Tibial nerve (tissue), 4 donors: ENCODE measurements at regions not wholly inside any gene's neighbourhood (a gene's known extent, or its start where the extent isn't known, plus 50 kb on each side); places are given as distances from the start of the nearest gene placed in this dataset.

Source experiments
- DNase-seq, 2 donors: peaks; one replicate each; pipeline ENCODE4 v3.0.0-alpha.2; 2019; ENCODE audit warnings: low spot score in 2 of 2
- H3K27ac ChIP-seq, 4 donors: fragments of 200-600 bp; sonication (generic) in 3 of 4; one replicate each; pipeline ENCODE4 v1.5.1; 2017 to 2019; ENCODE audit warnings: mild to moderate bottlenecking in 1 of 4
- H3K27me3 ChIP-seq, 2 donors: fragments of 200-600 bp; sonication (generic) in 1 of 2; one replicate each; pipeline versions ENCODE4 v1.5.1 to v1.6.0; 2017 to 2019
- H3K36me3 ChIP-seq, 3 donors: fragments of 200-600 bp; sonication (generic); one replicate each; pipeline ENCODE4 v1.5.1; 2018 to 2019
- H3K4me1 ChIP-seq, 4 donors: fragments of 200-600 bp; sonication (generic) in 3 of 4; one replicate each; pipeline ENCODE4 v1.5.1; 2017 to 2019
- H3K4me3 ChIP-seq, 4 donors: fragments of 200-600 bp; sonication (generic) in 3 of 4; one replicate each; pipeline ENCODE4 v1.5.1; 2017 to 2019; ENCODE audit warnings: mild to moderate bottlenecking in 1 of 4, moderate library complexity in 1 of 4
- H3K9me3 ChIP-seq, 4 donors: fragments of 200-600 bp; sonication (generic) in 3 of 4; one replicate each; pipeline ENCODE4 v1.5.1; 2017 to 2019
- EP300 ChIP-seq, 2 donors: sonication (generic); formaldehyde crosslinking; IDR thresholded peaks; one replicate each; pipeline ENCODE4 v1.6.1; 2017; ENCODE audit warnings: antibody characterized with exemption in 2 of 2, mild to moderate bottlenecking in 1 of 2
- POLR2A ChIP-seq, 2 donors: fragments of 450-650 bp; IDR thresholded peaks; one replicate each; pipeline ENCODE4 v1.6.1; 2017; ENCODE audit warnings: antibody characterized with exemption in 2 of 2, mild to moderate bottlenecking in 2 of 2, moderate library complexity in 2 of 2
- WGBS, 2 donors: methylation state at CpG; one replicate each; pipeline ENCODE4 v1.1.5; 2018; 5-methylcytosine and 5-hydroxymethylcytosine counted together
- TF ChIP-seq, protein P1 (sequence below), 5 experiments: fragments of 200-600 bp in 3 of 5; fragments of 450-650 bp in 2 of 5; sonication (generic) in 3 of 5; IDR thresholded peaks; one replicate each; pipeline ENCODE4 v1.5.1; 2016 to 2019; ENCODE audit warnings: antibody characterized with exemption in 5 of 5, mild to moderate bottlenecking in 3 of 5, moderate library complexity in 2 of 5

DNA sequence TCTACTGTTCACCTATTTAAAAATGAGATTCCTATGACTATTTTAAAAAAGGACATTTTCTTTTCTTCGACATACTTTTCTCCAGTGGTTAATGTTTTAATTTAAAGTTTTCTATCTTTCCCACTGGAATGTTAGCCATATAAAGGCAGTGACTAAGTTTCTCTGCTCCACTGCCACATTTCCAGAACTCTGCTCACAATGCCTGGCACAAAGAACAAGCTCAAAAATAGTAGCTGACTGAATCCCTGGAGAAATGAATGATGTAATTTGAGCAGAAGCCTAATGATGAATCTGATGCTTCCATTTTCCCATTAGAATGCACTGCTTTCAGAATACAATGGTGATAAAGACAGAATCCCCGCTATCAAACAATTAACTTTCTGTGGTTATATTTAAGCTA is 817.8 kb downstream of the MTRR start:
- Histone ChIP-seq H3K27me3 (no peaks in the 10 kb centered on the region), H3K4me3 (no peak overlapping the region), H3K9me3 (no peaks in the 10 kb centered on the region), H3K27ac (no peak overlapping the region), H3K36me3 (no peaks in the 10 kb centered on the region), H3K4me1 (no peaks in the 10 kb centered on the region)
- DNase-seq = no peak
- TF ChIP-seq, protein P1, sequence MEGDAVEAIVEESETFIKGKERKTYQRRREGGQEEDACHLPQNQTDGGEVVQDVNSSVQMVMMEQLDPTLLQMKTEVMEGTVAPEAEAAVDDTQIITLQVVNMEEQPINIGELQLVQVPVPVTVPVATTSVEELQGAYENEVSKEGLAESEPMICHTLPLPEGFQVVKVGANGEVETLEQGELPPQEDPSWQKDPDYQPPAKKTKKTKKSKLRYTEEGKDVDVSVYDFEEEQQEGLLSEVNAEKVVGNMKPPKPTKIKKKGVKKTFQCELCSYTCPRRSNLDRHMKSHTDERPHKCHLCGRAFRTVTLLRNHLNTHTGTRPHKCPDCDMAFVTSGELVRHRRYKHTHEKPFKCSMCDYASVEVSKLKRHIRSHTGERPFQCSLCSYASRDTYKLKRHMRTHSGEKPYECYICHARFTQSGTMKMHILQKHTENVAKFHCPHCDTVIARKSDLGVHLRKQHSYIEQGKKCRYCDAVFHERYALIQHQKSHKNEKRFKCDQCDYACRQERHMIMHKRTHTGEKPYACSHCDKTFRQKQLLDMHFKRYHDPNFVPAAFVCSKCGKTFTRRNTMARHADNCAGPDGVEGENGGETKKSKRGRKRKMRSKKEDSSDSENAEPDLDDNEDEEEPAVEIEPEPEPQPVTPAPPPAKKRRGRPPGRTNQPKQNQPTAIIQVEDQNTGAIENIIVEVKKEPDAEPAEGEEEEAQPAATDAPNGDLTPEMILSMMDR (IDR thresholded peaks at IDR 0.05) = no peak
- TF ChIP-seq POLR2A (IDR thresholded peaks at IDR 0.05) = no peak
- no peak for TF ChIP-seq EP300 (IDR thresholded peaks at IDR 0.05)
- WGBS, 2 donors = 51 to 60% methylated on average over 2 of the region's 2 CpGs

GRCh38 chr5:8689773-8690172 is 820.8 kb downstream of the MTRR start:
- 89 to 92% methylated on average over 3 of the region's 3 CpGs for WGBS, 2 donors
- Histone ChIP-seq H3K4me3 (no peak overlapping the region), H3K36me3 (no peaks in the 10 kb centered on the region), H3K9me3 (no peaks in the 10 kb centered on the region), H3K4me1 (no peaks in the 10 kb centered on the region), H3K27ac (no peak overlapping the region), H3K27me3 (no peaks in the 10 kb centered on the region)
- DNase-seq = no peak
- TF ChIP-seq, protein P1 (IDR thresholded peaks at IDR 0.05) = no peak
- TF ChIP-seq EP300 (IDR thresholded peaks at IDR 0.05) = no peak
- TF ChIP-seq POLR2A (IDR thresholded peaks at IDR 0.05) = no peak

- no peak for TF ChIP-seq POLR2A (IDR thresholded peaks at IDR 0.05)
- TF ChIP-seq, protein P1 (IDR thresholded peaks at IDR 0.05) = no peak
- TF ChIP-seq EP300 (IDR thresholded peaks at IDR 0.05) = no peak
- Histone ChIP-seq H3K27ac (no peak overlapping the region), H3K4me1 (peaks cover 0 to 3% (median 0%) of the 10 kb centered on the region in 4 donors), H3K4me3 (no peak overlapping the region), H3K36me3 (no peaks in the 10 kb centered on the region), H3K9me3 (no peaks in the 10 kb centered on the region), H3K27me3 (no peaks in the 10 kb centered on the region)
- 87 to 92% methylated on average over 2 of the region's 2 CpGs for WGBS, 2 donors
- no peak for DNase-seq
Observed at GRCh38 chr5:8691221-8691620, 822.3 kb downstream of the MTRR start.

GRCh38 chr5:8693341-8693844 is 824.4 kb downstream of the MTRR start:
- Histone ChIP-seq H3K4me1 (peaks cover 0 to 5% (median 0%) of the 10 kb centered on the region in 4 donors), H3K4me3 (no peak overlapping the region), H3K9me3 (no peaks in the 10 kb centered on the region), H3K36me3 (no peaks in the 10 kb centered on the region), H3K27me3 (no peaks in the 10 kb centered on the region), H3K27ac (no peak overlapping the region)
- no peak for DNase-seq
- WGBS, 2 donors = 91 to 94% methylated on average over 1 of the region's 1 CpG
- TF ChIP-seq EP300 (IDR thresholded peaks at IDR 0.05) (no peak), POLR2A (IDR thresholded peaks at IDR 0.05) (no peak)
- TF ChIP-seq, protein P1 (IDR thresholded peaks at IDR 0.05) = no peak

- Histone ChIP-seq H3K27ac (no peak overlapping the region), H3K9me3 (no peaks in the 10 kb centered on the region), H3K27me3 (no peaks in the 10 kb centered on the region), H3K36me3 (no peaks in the 10 kb centered on the region), H3K4me1 (peaks cover 0 to 5% (median 0%) of the 10 kb centered on the region in 4 donors), H3K4me3 (no peak overlapping the region)
- TF ChIP-seq POLR2A (IDR thresholded peaks at IDR 0.05) = no peak
- TF ChIP-seq, protein P1 (IDR thresholded peaks at IDR 0.05) = no peak
- no peak for TF ChIP-seq EP300 (IDR thresholded peaks at IDR 0.05)
- DNase-seq = no peak
- 65 to 72% methylated on average over 3 of the region's 3 CpGs for WGBS, 2 donors
Observed at GRCh38 chr5:8694545-8694944, 825.6 kb downstream of the MTRR start.
